OCI-LY1 (cell line): ENCODE measurements at regions not wholly inside any gene's neighbourhood (a gene's known extent, or its start where the extent isn't known, plus 50 kb on each side); places are given as distances from the start of the nearest gene placed in this dataset.

Experiments used
- EZH2 ChIP-seq: fragments of 200-600 bp; sonication (generic), shearing (Covaris generic); IDR thresholded peaks from 2 replicates; pipeline ENCODE4 v1.8.0; 2017; ENCODE audit warnings: borderline replicate concordance, mixed run types, mild to moderate bottlenecking, antibody characterized with exemption, low read length, moderate library complexity, mixed read lengths
- TF ChIP-seq, protein P1 (sequence below): fragments of 200-600 bp; sonication (generic), shearing (Covaris generic); IDR thresholded peaks from 2 replicates; pipeline ENCODE4 v1.5.1; 2017; ENCODE audit warnings: mild to moderate bottlenecking, antibody characterized with exemption, low read length, moderate library complexity, mixed read lengths

DNA sequence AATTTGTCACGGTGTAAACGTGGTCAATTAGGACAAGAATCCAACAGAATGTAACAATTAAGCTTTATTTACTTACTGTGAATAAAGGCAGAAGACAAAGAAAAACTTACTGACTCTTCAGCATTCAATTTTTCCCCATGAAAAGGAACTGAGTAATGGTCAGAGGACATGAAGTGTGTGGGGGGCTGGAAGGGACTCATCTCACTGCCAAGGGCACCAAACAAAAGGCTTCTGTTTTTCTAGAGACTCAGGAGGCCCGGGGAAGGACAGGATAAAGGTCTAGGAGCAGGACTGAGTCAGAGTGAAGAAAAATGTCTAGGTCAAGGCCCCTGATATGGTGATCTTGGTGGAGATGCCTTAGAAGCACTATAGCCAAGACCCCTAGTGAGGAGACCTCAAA, 564.2 kb upstream of the ANO5 start:
- no peak for TF ChIP-seq EZH2
- TF ChIP-seq, protein P1, sequence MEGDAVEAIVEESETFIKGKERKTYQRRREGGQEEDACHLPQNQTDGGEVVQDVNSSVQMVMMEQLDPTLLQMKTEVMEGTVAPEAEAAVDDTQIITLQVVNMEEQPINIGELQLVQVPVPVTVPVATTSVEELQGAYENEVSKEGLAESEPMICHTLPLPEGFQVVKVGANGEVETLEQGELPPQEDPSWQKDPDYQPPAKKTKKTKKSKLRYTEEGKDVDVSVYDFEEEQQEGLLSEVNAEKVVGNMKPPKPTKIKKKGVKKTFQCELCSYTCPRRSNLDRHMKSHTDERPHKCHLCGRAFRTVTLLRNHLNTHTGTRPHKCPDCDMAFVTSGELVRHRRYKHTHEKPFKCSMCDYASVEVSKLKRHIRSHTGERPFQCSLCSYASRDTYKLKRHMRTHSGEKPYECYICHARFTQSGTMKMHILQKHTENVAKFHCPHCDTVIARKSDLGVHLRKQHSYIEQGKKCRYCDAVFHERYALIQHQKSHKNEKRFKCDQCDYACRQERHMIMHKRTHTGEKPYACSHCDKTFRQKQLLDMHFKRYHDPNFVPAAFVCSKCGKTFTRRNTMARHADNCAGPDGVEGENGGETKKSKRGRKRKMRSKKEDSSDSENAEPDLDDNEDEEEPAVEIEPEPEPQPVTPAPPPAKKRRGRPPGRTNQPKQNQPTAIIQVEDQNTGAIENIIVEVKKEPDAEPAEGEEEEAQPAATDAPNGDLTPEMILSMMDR: no peak
